Stimulated activated memory B cell treated with anti-CD40 and anti-IgM and Interleukin-4, amounts not matched to agents 10 μg/mL and 1 μg/mL and 100 μg/mL, for 72 hours (primary cell): ENCODE measurements at regions not wholly inside any gene's neighbourhood (a gene's known extent, or its start where the extent isn't known, plus 50 kb on each side); places are given as distances from the start of the nearest gene placed in this dataset.
"Not testable (repeated sequence)": the region's sequence is repeated elsewhere in the genome, so short reads cannot be mapped to it uniquely, and the experiment has no call there.

Source experiments
- ATAC-seq: fragments of 150-1000 bp; cut with Tn5 transposase; 2 replicates; pipeline ENCODE4 v1.10.0; 2021
- H3K27ac Mint-ChIP-seq: one replicate; pipeline ENCODE4 v1.8.0; 2022; ENCODE audit warnings: mild to moderate bottlenecking, mixed read lengths
- H3K27me3 Mint-ChIP-seq: one replicate; pipeline ENCODE4 v1.8.0; 2022; ENCODE audit warnings: mixed read lengths
- H3K36me3 Mint-ChIP-seq: one replicate; pipeline ENCODE4 v1.8.0; 2022; ENCODE audit warnings: mixed read lengths
- H3K4me1 Mint-ChIP-seq: one replicate; pipeline ENCODE4 v1.8.0; 2022; ENCODE audit warnings: mixed read lengths
- H3K4me3 Mint-ChIP-seq: one replicate; pipeline ENCODE4 v1.8.0; 2022; ENCODE audit warnings: mild to moderate bottlenecking, moderate library complexity, mixed read lengths
- H3K9me3 Mint-ChIP-seq: one replicate; pipeline ENCODE4 v1.8.0; 2022; ENCODE audit warnings: mixed read lengths

DNA sequence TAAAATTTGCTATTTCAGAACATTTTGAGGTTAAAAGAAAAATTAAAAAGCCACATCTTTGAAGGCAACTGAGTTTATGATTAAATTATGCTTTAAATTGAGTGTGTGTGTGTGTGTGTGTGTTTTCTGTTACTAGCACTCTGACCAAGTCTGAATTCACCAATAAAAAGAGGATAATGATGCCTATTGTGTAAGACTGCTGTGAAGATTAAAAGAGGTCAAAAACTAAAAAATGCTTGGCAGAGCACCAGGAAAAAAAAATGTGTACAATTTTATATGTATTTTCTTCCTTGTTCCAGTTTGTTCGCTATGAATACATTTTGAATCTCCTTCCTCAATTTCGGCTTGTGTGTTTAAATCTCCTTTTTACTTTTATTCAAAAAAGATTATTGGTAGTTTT, 316.6 kb upstream of the MAGI2 start:
- Mint-ChIP-seq H3K4me1 (no peaks in the 10 kb centered on the region), H3K27ac (no peak overlapping the region), H3K27me3 (no peaks in the 10 kb centered on the region)

DNA sequence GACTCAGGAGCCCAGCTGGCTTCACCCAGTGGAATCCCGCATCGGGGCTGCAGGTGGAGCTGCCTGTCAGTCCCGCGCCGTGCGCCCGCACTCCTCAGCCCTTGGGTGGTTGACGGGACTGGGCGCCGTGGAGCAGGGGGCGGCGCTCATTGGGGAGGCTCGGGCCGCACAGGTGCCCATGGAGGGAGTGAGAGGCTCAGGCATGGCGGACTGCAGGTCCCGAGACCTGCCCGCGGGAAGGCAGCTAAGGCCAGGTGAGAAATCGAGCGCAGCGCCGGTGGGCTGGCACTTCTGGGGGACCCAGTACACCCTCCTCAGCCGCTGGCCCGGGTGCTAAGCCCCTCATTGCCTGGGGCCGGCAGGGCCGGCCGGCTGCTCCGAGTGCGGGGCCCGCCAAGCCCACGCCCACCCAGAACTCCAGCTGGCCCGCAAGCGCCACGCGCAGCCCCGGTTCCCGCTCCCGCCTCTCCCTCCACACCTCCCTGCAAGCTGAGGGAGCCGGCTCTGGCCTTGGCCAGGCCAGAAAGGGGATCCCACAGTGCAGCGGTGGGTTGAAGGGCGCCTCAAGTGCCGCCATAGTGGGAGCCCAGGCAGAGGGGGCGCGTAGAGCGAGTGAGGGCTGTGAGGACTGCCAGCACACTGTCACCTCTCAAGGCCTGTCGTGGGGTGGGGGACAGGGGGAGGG, 314.6 kb upstream of the MAGI2 start:
- not testable (repeated sequence) for H3K9me3 Mint-ChIP-seq, H3K4me3 Mint-ChIP-seq, H3K27ac Mint-ChIP-seq, H3K36me3 Mint-ChIP-seq, ATAC-seq, H3K27me3 Mint-ChIP-seq, H3K4me1 Mint-ChIP-seq

More for the DNA sequence above, 316.6 kb upstream of the MAGI2 start:
- H3K36me3 Mint-ChIP-seq, result no peaks in the 10 kb centered on the region
- H3K4me3 Mint-ChIP-seq, result no peak overlapping the region
- ATAC-seq, result no peak
- H3K9me3 Mint-ChIP-seq, result no peaks in the 10 kb centered on the region

DNA sequence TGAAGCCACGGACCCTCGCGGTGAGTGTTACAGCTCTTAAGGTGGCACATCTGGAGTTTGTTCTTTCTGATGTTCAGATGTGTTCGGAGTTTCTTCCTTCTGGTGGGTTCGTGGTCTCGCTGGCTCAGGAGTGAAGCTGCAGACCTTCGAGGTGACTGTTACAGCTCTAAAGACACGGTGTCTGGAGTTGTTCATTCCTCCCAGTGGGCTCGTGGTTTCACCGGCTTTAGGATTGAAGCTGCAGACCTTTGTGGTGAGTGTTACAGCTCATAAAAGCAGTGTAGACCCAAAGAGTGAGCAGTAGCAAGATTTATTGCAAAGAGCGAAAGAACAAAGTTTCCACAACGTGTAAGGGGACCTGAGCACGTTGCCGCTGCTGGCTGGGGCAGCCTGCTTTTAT, 313.7 kb upstream of the MAGI2 start:
- not testable (repeated sequence) for H3K4me1 Mint-ChIP-seq, H3K4me3 Mint-ChIP-seq, H3K27ac Mint-ChIP-seq, H3K36me3 Mint-ChIP-seq, ATAC-seq, H3K27me3 Mint-ChIP-seq, H3K9me3 Mint-ChIP-seq

DNA sequence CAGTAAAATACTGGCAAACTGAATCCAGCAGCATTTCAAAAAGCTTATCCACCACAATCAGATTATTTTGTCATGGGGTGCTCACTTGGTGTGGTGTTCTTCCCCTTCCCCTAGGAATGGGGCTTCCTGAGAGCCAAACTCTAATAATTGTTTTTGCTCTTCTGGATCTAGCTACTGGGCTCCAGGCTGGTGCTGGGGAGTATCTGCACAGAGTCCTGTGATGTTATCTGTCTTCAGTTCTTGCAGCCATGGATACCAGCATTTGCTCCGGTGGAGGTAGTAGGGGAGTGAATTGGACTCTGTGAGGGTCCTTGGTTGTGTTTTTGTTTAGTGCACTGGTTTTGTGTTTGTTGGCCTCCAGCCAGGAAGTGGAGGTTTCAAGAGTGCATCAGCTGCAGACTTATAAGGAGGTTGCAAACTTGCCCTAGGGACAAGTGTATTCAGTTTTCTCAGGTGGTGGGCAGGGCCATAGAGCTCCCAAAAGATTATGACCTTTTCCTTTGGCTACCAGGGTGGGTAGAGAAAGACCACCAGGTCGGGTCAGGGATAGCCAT, 308.5 kb upstream of the MAGI2 start:
- Mint-ChIP-seq H3K9me3 (peaks cover 5% of the 10 kb centered on the region), H3K27ac (no peak overlapping the region), H3K4me1 (no peaks in the 10 kb centered on the region), H3K36me3 (no peaks in the 10 kb centered on the region), H3K27me3 (no peaks in the 10 kb centered on the region), H3K4me3 (no peak overlapping the region)
- ATAC-seq, result no peak

DNA sequence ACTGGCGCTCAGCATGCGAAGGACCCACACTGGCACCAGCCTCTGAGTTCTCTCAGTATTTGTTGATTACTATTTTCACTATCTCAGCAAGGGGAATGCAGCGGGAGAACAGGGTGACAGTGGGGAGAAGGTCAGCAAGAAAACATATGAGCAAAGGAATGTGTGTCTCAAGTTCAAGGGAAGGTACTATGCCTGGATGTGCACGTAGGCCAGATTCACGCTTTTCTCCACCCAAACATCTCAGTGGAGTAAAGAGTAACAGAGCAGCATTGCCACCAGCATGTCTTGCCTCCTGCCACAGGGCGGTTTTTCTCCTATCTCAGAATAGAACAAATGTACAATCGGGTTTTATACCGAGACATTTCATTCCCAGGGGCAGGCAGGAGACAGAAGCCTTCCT, 297.5 kb upstream of the MAGI2 start:
- not testable (repeated sequence) for H3K4me1 Mint-ChIP-seq, H3K27ac Mint-ChIP-seq, H3K9me3 Mint-ChIP-seq, ATAC-seq, H3K4me3 Mint-ChIP-seq, H3K27me3 Mint-ChIP-seq, H3K36me3 Mint-ChIP-seq

DNA sequence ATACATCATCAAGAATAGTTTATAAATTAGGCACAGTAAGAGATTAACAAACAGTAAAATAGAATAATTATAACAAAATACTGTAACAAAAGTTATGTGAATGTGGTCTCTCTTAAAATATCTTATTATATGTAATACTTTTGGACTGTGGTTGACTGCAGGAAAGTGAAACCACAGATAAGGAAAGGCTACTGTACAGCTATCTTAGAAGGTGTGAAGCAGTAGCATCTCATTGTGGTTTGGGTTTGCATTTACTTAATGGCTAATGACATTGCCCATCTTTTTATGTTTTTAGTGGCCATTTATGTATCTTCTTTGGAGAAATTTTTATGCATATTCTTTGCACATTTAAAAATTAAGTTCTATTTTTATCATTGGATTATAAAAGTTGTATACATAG, 296.4 kb upstream of the MAGI2 start:
- no peak for ATAC-seq
- H3K4me3 Mint-ChIP-seq, result no peak overlapping the region
- H3K36me3 Mint-ChIP-seq, result no peaks in the 10 kb centered on the region
- no peak overlapping the region for H3K27ac Mint-ChIP-seq
- H3K4me1 Mint-ChIP-seq, result no peaks in the 10 kb centered on the region
- H3K27me3 Mint-ChIP-seq, result no peaks in the 10 kb centered on the region
- peaks cover 8% of the 10 kb centered on the region for H3K9me3 Mint-ChIP-seq

DNA sequence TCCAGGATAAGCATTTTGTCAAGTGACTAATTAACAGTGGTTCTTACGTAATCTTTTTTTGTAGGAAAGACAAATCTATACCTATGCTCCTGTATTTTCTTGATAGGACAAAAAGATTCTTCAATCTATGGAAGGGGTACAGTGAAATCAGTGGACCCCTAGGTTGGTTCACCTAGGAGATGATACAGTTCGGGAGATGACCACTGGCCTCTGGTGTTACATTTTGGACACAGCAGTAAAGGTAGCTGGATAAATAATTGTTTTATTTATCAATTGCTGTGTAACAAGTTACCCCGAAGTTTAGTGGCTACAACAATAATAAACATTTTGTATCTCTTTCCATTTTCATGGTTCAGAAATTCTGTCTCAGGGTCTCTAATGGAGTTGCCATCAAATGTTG, 288.2 kb upstream of the MAGI2 start:
- Mint-ChIP-seq H3K36me3 (no peaks in the 10 kb centered on the region), H3K4me3 (no peak overlapping the region), H3K4me1 (no peaks in the 10 kb centered on the region), H3K9me3 (peaks cover 9% of the 10 kb centered on the region), H3K27me3 (no peaks in the 10 kb centered on the region), H3K27ac (no peak overlapping the region)
- no peak for ATAC-seq

DNA sequence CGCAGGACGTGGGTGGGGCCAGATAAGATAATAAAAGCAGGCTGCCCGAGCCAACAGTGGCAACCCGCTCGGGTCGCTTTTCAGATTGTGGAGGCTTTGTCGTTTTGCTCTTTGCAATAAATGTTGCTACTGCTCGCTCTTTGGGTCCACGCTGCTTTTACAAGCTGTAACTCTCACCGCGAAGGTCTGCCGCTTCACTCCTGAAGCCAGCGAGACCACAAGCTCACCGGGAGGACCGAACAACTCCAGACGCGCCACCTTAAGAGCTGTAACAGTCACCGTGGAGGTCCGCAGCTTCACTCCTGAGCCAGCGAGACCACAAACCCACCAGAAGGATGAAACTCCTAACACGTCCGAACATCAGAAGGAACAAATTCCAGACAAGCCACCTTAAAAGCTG, 286.6 kb upstream of the MAGI2 start:
- Mint-ChIP-seq H3K4me1 (no peaks in the 10 kb centered on the region), H3K36me3 (no peaks in the 10 kb centered on the region), H3K27me3 (no peaks in the 10 kb centered on the region), H3K4me3 (no peak overlapping the region), H3K9me3 (peaks cover 6% of the 10 kb centered on the region), H3K27ac (no peak overlapping the region)
- ATAC-seq, result no peak

DNA sequence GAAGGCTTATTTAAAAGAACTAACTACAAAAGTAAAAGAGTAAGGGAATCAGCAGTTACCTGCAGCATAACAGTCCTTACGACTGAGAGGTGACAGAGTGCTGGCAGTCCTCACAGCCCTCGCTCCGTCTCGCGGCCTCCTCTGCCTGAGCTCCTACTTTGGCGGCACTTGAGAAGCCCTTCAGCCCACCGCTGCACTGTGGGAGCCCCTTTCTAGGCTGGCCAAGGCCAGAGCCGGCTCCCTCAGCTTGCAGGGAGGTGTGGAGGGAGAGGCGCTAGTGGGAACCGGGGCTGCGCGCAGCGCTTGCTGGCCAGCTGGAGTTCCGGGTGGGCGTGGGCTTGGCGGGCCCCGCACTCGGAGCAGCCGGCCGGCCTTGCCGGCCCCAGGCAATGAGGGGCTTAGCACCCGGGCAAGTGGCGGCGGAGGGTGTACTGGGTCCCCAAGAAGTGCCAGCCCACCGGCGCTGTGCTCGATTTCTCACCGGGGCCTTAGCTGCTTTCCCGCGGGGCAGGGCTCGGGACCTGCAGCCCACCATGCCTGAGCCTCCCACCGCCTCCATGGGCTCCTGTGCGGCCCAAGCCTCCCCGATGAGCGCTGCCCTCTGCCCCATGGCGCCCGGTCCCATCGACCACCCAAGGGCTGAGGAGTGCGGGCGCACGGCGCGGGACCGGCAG, 285.7 kb upstream of the MAGI2 start:
- not testable (repeated sequence) for H3K27me3 Mint-ChIP-seq, ATAC-seq, H3K9me3 Mint-ChIP-seq, H3K36me3 Mint-ChIP-seq, H3K27ac Mint-ChIP-seq, H3K4me3 Mint-ChIP-seq, H3K4me1 Mint-ChIP-seq

DNA sequence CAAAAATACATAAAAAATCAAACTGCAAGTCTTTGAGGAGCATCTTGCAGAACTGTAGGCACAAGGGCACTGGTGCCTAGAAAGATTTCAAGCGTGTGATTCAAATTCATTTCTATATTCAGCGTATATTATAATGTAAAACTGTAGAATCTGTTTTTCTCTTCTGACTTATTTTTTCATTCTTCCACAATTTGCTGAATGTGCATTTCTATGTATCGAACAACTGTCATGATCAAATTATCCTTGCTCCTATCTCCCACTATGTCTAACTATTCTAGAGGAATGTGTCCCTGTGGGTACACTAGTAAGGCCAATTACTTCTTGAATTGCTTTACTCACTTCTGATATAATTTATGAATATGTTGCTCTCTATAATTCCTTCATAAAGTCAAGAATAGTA, 283.0 kb upstream of the MAGI2 start:
- Mint-ChIP-seq H3K27ac (no peak overlapping the region), H3K27me3 (no peaks in the 10 kb centered on the region), H3K36me3 (no peaks in the 10 kb centered on the region), H3K4me3 (no peak overlapping the region), H3K4me1 (no peaks in the 10 kb centered on the region), H3K9me3 (peaks cover 22% of the 10 kb centered on the region)
- no peak for ATAC-seq

DNA sequence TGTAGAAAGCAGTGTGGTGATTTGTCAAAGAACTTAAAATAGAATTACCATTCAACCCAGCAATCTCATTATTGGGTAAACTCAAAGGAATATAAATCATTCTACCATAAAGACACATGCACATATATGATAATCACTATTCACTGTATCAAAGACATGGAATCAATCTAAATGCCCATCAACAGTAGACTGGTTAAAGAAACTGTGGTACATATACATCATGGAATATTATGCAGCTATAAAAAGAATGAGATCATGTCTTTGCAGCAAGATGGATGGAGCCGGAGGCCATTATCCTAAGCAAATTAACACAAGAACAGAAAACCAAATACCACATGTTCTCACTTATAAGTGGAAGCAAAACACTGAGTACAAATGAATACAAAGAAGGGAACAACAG, 281.5 kb upstream of the MAGI2 start:
- Mint-ChIP-seq H3K9me3 (peaks cover 26% of the 10 kb centered on the region), H3K27ac (no peak overlapping the region), H3K4me3 (no peak overlapping the region), H3K4me1 (no peaks in the 10 kb centered on the region), H3K36me3 (no peaks in the 10 kb centered on the region), H3K27me3 (no peaks in the 10 kb centered on the region)
- no peak for ATAC-seq

DNA sequence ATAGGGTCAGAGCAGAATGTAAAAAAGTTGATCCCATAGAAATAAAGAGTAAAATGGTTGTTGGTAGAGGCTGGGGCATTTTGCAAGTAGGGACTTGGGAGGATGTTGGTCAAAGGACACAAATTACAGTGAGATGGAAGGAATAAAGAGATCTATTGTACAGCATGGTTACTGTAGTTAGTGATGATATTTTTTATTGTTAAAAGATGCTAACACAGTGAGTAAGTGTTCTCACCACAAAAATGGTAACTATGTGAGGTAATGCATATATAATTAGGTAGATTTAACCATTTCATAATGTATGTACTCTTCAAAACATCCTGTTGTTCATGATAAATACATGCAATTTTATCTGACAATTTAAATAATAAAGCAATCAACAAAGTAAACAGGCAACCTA, 280.7 kb upstream of the MAGI2 start:
- H3K36me3 Mint-ChIP-seq, result no peaks in the 10 kb centered on the region
- peaks cover 26% of the 10 kb centered on the region for H3K9me3 Mint-ChIP-seq

DNA sequence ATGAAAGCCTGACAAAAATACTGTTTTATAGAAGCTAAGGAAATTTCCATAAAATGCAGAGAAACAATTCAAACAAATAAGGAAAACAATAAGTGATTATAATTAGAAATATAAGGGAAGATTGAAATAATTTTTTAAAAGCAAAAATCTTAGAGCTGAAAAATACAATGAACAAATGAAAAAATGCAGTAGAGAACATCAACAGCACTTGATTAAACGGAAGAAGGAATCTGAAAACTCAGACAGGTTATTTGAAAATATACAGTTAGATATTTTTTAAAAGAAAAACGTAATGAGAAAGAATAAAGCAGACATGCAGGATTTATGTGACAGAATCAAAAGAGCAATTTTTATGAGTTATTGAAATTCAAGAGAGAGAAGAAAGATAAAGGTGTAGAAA, 279.1 kb upstream of the MAGI2 start:
- Mint-ChIP-seq H3K9me3 (peaks cover 26% of the 10 kb centered on the region), H3K4me3 (no peak overlapping the region), H3K27me3 (no peaks in the 10 kb centered on the region), H3K36me3 (no peaks in the 10 kb centered on the region), H3K4me1 (no peaks in the 10 kb centered on the region), H3K27ac (no peak overlapping the region)
- no peak for ATAC-seq

More for the DNA sequence above, 280.7 kb upstream of the MAGI2 start:
- H3K27me3 Mint-ChIP-seq, result no peaks in the 10 kb centered on the region
- H3K4me1 Mint-ChIP-seq, result no peaks in the 10 kb centered on the region
- ATAC-seq, result no peak
- no peak overlapping the region for H3K4me3 Mint-ChIP-seq
- H3K27ac Mint-ChIP-seq, result no peak overlapping the region

DNA sequence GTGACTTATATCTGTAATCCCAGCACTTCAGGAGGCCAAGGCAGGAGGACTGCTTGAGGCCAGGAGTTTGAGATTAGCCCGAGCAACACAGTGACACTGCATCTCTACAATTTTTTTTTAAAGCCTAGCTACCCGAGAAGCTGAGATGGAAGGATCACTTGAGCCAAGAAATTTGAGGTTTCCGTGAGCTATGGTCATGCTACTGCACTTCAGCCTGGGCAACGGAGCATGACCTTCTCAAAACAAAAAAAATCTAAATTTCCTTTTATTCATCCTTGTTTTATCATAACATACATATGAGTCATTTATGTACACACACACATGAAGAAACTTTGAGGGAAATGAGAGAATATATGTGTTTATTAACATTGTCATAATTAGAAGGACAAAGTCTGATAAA, 277.5 kb upstream of the MAGI2 start:
- Mint-ChIP-seq H3K4me1 (no peaks in the 10 kb centered on the region), H3K4me3 (no peak overlapping the region), H3K36me3 (no peaks in the 10 kb centered on the region), H3K27ac (no peak overlapping the region), H3K9me3 (peaks cover 23% of the 10 kb centered on the region), H3K27me3 (no peaks in the 10 kb centered on the region)
- no peak for ATAC-seq

DNA sequence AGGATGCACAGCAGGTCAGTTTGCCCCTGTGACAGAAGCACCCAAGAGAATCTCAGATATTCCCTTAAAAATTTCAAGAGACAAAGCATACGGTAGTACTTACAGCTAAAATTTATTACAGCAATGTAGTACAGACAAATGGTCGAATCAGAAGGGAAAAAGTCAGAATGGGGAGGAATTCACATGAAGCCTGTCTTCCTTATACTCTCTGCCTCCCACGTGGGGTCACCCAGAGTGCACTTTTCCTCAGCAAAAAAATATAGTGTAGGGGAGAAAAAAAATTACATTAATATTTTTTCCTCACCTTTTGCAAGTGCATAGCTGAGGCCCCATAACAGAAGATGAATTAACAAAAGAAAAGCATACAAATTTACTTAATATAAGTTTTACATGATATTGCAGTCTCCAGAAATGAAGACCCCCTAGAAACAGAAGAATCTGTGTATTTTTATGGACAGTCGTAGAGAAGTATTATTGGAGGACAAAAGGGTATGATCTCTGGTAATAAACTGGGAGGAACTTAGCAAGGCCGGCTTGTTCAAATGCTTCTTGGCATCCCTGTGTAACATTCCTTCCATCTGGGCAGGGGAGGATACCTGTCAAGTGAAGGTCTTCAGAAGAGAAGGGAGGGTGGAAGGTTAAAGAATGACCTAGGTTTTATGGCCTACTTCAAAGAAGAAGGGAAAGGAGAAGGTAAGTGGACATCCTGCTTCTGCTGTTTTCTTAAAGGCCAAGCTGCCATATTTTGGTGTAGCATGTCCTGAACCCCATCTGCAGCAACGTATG, 270.6 kb upstream of the MAGI2 start:
- no peak for ATAC-seq
- no peaks in the 10 kb centered on the region for H3K27me3 Mint-ChIP-seq
- no peak overlapping the region for H3K27ac Mint-ChIP-seq
- no peak overlapping the region for H3K4me3 Mint-ChIP-seq
- H3K4me1 Mint-ChIP-seq, result no peaks in the 10 kb centered on the region
- peaks cover 6% of the 10 kb centered on the region for H3K9me3 Mint-ChIP-seq
- no peaks in the 10 kb centered on the region for H3K36me3 Mint-ChIP-seq

DNA sequence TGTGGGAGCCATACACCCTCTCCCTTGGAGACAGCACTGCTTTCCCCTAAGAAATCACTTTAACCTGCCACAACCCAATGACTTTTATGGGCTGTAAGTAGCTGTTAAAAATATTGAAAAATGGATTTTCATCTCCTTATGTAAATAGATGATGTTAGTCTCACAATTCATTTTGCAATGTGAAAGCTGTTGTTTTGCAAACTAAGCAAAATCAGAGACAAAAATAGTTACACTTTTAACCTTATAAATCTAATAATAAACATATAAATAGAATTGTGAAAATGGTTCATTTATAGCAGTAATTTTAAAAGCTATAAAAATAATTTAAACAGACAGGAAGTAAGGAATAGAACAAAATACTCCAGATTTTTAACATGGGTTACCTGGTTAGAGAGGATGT, 268.8 kb upstream of the MAGI2 start:
- no peak for ATAC-seq
- Mint-ChIP-seq H3K4me1 (no peaks in the 10 kb centered on the region), H3K27me3 (no peaks in the 10 kb centered on the region), H3K27ac (no peak overlapping the region), H3K36me3 (no peaks in the 10 kb centered on the region), H3K9me3 (peaks cover 6% of the 10 kb centered on the region), H3K4me3 (no peak overlapping the region)
